K562 (cell line): ENCODE measurements at regions not wholly inside any gene's neighbourhood (a gene's known extent, or its start where the extent isn't known, plus 50 kb on each side); places are given as distances from the start of the nearest gene placed in this dataset.

ENCODE experiments used
- ATAC-seq: fragments of 200-7000 bp; cut with Tn5 transposase; 3 replicates; pipeline ENCODE4 v1.9.1; 2020; ENCODE audit warnings: moderate library complexity
- BruUV-seq: library from RNA; stranded (reverse); fragments of 400-500 nt; replicated peaks from 2 replicates; lab custom pipeline; 2021; lab: Mats Ljungman, UMichigan
- CTCF ChIA-PET: fragments of 300-600 bp; formaldehyde crosslinking; extraction: SDS; loops from one replicate; lab custom pipeline; 2021; ENCODE audit warnings: low intra/inter-chr PET ratio; lab: Yijun Ruan, JAX
- POLR2A ChIA-PET: fragments of 300-600, 350-650 bp; sonication (Branson Sonifier 250); formaldehyde crosslinking; extraction: SDS; loops from one replicate; lab custom pipeline; 2021; ENCODE audit warnings: antibody characterized with exemption, inconsistent platforms; lab: Yijun Ruan, JAX
- DNase-seq, 4 experiments: peaks; one replicate each; pipeline versions ENCODE4 v3.0.0 to v3.0.0-alpha.2; 2011 to 2018; ENCODE audit warnings: low spot score in 3 of 4, mixed read lengths in 3 of 4; ENCODE audit errors: extremely low read depth in 1 of 4
- FAIRE-seq: peaks from 2 replicates; lab custom pipeline; 2011; peaks lifted over from hg19 to GRCh38; lab: Jason Lieb, UNC
- H2AFZ ChIP-seq: 2 replicates; pipeline ENCODE4 v1.6.0; 2011; ENCODE audit warnings: low read depth, low read length, control low read depth, inconsistent platforms
- H3K27ac ChIP-seq: fragments of 200-600 bp; 3 replicates; pipeline ENCODE4 v1.8.0; 2011; ENCODE audit warnings: low read depth, mild to moderate bottlenecking, control low read depth, inconsistent platforms, low read length, moderate library complexity, mixed read lengths; ENCODE audit errors: extremely low read depth
- H3K27me3 ChIP-seq, 2 experiments: fragments of 300-600 bp in 1 of 2; 2 replicates in 1 of 2; 3 replicates in 1 of 2; pipeline versions ENCODE4 v1.6.0 to v1.8.0; 2011; ENCODE audit warnings: inconsistent platforms in 2 of 2, low read length in 2 of 2, mild to moderate bottlenecking in 1 of 2, mixed read lengths in 1 of 2, moderate library complexity in 1 of 2; ENCODE audit not compliant: control insufficient read depth in 2 of 2, insufficient read depth in 2 of 2
- H3K36me3 ChIP-seq: fragments of 300-600 bp; 3 replicates; pipeline ENCODE4 v1.8.0; 2011; ENCODE audit warnings: mild to moderate bottlenecking, low read length, inconsistent platforms; ENCODE audit not compliant: control insufficient read depth, insufficient read depth
- H3K4me1 ChIP-seq, 2 experiments: fragments of 200-600 bp in 1 of 2; replicated peaks in 1 of 2; 2 replicates in 1 of 2; 3 replicates in 1 of 2; pipeline versions ENCODE4 v1.5.1 to v1.8.0; 2011; ENCODE audit warnings: inconsistent platforms in 2 of 2, low read length in 2 of 2, mild to moderate bottlenecking in 1 of 2, mixed read lengths in 1 of 2, moderate library complexity in 1 of 2; ENCODE audit not compliant: control insufficient read depth in 2 of 2, insufficient read depth in 2 of 2
- H3K4me2 ChIP-seq: 2 replicates; pipeline ENCODE4 v1.6.1; 2011; ENCODE audit warnings: low read length, control low read depth, inconsistent platforms, mixed read lengths; ENCODE audit not compliant: insufficient read depth
- H3K4me3 ChIP-seq: fragments of 200-600 bp; sonication (generic), shearing (Covaris generic); 2 replicates; pipeline ENCODE4 v1.5.1; 2016; ENCODE audit warnings: control low read depth, inconsistent platforms
- H3K79me2 ChIP-seq: fragments of 200-600 bp; 3 replicates; pipeline ENCODE4 v1.8.0; 2011; ENCODE audit warnings: low read length, inconsistent platforms; ENCODE audit not compliant: control insufficient read depth, insufficient read depth
- H3K9ac ChIP-seq, 2 experiments: 2 replicates each; pipeline versions ENCODE4 v1.6.0 to v1.6.1; 2011; ENCODE audit warnings: low read depth in 2 of 2, low read length in 2 of 2, control low read depth in 1 of 2, inconsistent platforms in 1 of 2, mild to moderate bottlenecking in 1 of 2, mixed read lengths in 1 of 2; ENCODE audit not compliant: insufficient read depth in 1 of 2
- H3K9me1 ChIP-seq: one replicate; pipeline ENCODE4 v1.6.0; 2011; ENCODE audit warnings: inconsistent platforms, mild to moderate bottlenecking, low read length, moderate library complexity; ENCODE audit not compliant: control insufficient read depth, insufficient read depth
- H3K9me3 ChIP-seq: replicated peaks from 2 replicates; pipeline ENCODE4 v1.5.1; 2011; ENCODE audit warnings: low read depth, low read length, inconsistent platforms; ENCODE audit not compliant: control insufficient read depth, insufficient read depth
- H4K20me1 ChIP-seq: replicated peaks from 2 replicates; pipeline ENCODE4 v1.6.1; 2011; ENCODE audit warnings: low read length, inconsistent platforms, mixed read lengths; ENCODE audit not compliant: control insufficient read depth, insufficient read depth
- ARID1B ChIP-seq: fragments of 450-650 bp; IDR thresholded peaks from 2 replicates; pipeline ENCODE4 v1.6.1; 2016; ENCODE audit warnings: antibody characterized with exemption, mild to moderate bottlenecking, inconsistent platforms
- BRF1 ChIP-seq: IDR thresholded peaks from 3 replicates; pipeline ENCODE4 v1.6.1; 2011; ENCODE audit warnings: borderline replicate concordance, mild to moderate bottlenecking; ENCODE audit not compliant: insufficient read length; ENCODE audit errors: extremely low read depth
- CBFA2T3 ChIP-seq: fragments of 450-650 bp; IDR thresholded peaks from 2 replicates; pipeline ENCODE4 v1.6.1; 2017
- ETV1 ChIP-seq: fragments of 450-650 bp; conservative IDR thresholded peaks from 2 replicates; pipeline ENCODE4 v1.6.1; 2016; ENCODE audit warnings: missing genetic modification characterization, control low read depth, low read depth, missing compliant biosample characterization
- HIVEP1 ChIP-seq: fragments of 250-450 bp; sonication (Bioruptor Pico); IDR thresholded peaks from 2 replicates; pipeline ENCODE4 v1.4.0; 2020; ENCODE audit warnings: mild to moderate bottlenecking
- JUN ChIP-seq, 2 experiments: sonication (generic) in 1 of 2; formaldehyde crosslinking in 1 of 2; IDR thresholded peaks; 2 replicates each; pipeline versions ENCODE4 v1.6.1 to v1.8.0; 2012 to 2022; ENCODE audit warnings: borderline replicate concordance in 2 of 2, mild to moderate bottlenecking in 2 of 2, improper control_type of control experiment in 1 of 2, low read depth in 1 of 2, low read length in 1 of 2, missing genetic modification reagents in 1 of 2
- LARP7 ChIP-seq: fragments of 450-650 bp; IDR thresholded peaks from 2 replicates; pipeline ENCODE4 v1.6.1; 2016
- MYBL2 ChIP-seq, 2 experiments: fragments of 450-650 bp in 1 of 2; sonication (generic) in 1 of 2; formaldehyde crosslinking in 1 of 2; IDR thresholded peaks; 2 replicates each; pipeline versions ENCODE4 v1.6.1 to v1.8.1; 2017 to 2022; ENCODE audit warnings: borderline replicate concordance in 1 of 2, inconsistent platforms in 1 of 2, low read depth in 1 of 2, mild to moderate bottlenecking in 1 of 2, missing genetic modification reagents in 1 of 2, moderate library complexity in 1 of 2
- NR2C2 ChIP-seq, 2 experiments: fragments of 200-800 bp in 1 of 2; sonication (Bioruptor generic) in 1 of 2; sonication (generic) in 1 of 2; formaldehyde crosslinking in 1 of 2; IDR thresholded peaks; 2 replicates each; pipeline versions ENCODE4 v1.6.1 to v1.8.0; 2016 to 2022; ENCODE audit warnings: mild to moderate bottlenecking in 1 of 2, missing compliant biosample characterization in 1 of 2, missing genetic modification characterization in 1 of 2, missing genetic modification reagents in 1 of 2
- PCBP1 ChIP-seq: fragments of 200-400 bp; formaldehyde crosslinking; IDR thresholded peaks from 2 replicates; pipeline ENCODE4 v1.6.1; 2018; ENCODE audit warnings: mild to moderate bottlenecking, low read depth, low read length; ENCODE audit not compliant: poor library complexity, severe bottlenecking
- RBM14 ChIP-seq: fragments of 200-400 bp; formaldehyde crosslinking; IDR thresholded peaks from 2 replicates; pipeline ENCODE4 v1.6.1; 2018; ENCODE audit warnings: low read depth, mild to moderate bottlenecking, low read length, moderate library complexity, borderline replicate concordance; ENCODE audit not compliant: insufficient read depth
- RBM39 ChIP-seq: fragments of 200-400 bp; formaldehyde crosslinking; optimal IDR thresholded peaks from 2 replicates; pipeline ENCODE3; 2018; ENCODE audit warnings: low read depth, low read length
- SMARCA4 ChIP-seq: fragments of 450-650 bp; IDR thresholded peaks from 2 replicates; pipeline ENCODE4 v1.6.1; 2016
- SMARCE1 ChIP-seq: fragments of 450-650 bp; IDR thresholded peaks from 2 replicates; pipeline ENCODE4 v1.7.1; 2016; ENCODE audit warnings: mild to moderate bottlenecking
- SREBF1 ChIP-seq: fragments of 150-350 bp; IDR thresholded peaks from 2 replicates; pipeline ENCODE4 v1.6.1; 2014; ENCODE audit warnings: antibody characterized with exemption, low read depth, low read length, borderline replicate concordance
- TCF7 ChIP-seq: sonication (generic); IDR thresholded peaks from 2 replicates; pipeline ENCODE4 v1.6.1; 2016; ENCODE audit warnings: antibody characterized with exemption, borderline replicate concordance
- TSC22D4 ChIP-seq: fragments of 450-650 bp; IDR thresholded peaks from 2 replicates; pipeline ENCODE4 v1.6.1; 2016; ENCODE audit warnings: missing genetic modification characterization, missing biosample characterization, control low read depth
- ZNF121 ChIP-seq: sonication (generic); formaldehyde crosslinking; conservative IDR thresholded peaks from 2 replicates; pipeline ENCODE4 v1.8.0; 2022; ENCODE audit warnings: missing genetic modification reagents
- ZNF75A ChIP-seq: fragments of 450-650 bp; formaldehyde crosslinking; IDR thresholded peaks from 2 replicates; pipeline ENCODE4 v1.4.0; 2020; ENCODE audit warnings: mild to moderate bottlenecking
- WGBS: fragments of 100-300 bp; shearing (Covaris generic); methylation state at CpG from one replicate; pipeline ENCODE4 v1.1.6; 2016; ENCODE audit warnings: low coverage, mixed read lengths; ENCODE audit not compliant: insufficient coverage; ENCODE audit errors: missing lambda C conversion rate; 5-methylcytosine and 5-hydroxymethylcytosine counted together
- in situ Hi-C: fragments of 300-500 bp; cut with MboI; formaldehyde crosslinking; loops from 4 replicates; pipeline ENCODE4 v1.15.0; 2018; ENCODE audit warnings: inconsistent platforms, mixed read lengths
- intact Hi-C: fragments of 100-400 bp; cut with micrococcal nuclease; formaldehyde crosslinking; loops from 2 replicates; pipeline ENCODE4 v1.14.2; 2022
- TF ChIP-seq, protein P1 (sequence below): fragments of 150-350 bp; IDR thresholded peaks from 2 replicates; pipeline ENCODE4 v1.6.1; 2014; ENCODE audit warnings: low read depth, mild to moderate bottlenecking, low read length, borderline replicate concordance

DNA sequence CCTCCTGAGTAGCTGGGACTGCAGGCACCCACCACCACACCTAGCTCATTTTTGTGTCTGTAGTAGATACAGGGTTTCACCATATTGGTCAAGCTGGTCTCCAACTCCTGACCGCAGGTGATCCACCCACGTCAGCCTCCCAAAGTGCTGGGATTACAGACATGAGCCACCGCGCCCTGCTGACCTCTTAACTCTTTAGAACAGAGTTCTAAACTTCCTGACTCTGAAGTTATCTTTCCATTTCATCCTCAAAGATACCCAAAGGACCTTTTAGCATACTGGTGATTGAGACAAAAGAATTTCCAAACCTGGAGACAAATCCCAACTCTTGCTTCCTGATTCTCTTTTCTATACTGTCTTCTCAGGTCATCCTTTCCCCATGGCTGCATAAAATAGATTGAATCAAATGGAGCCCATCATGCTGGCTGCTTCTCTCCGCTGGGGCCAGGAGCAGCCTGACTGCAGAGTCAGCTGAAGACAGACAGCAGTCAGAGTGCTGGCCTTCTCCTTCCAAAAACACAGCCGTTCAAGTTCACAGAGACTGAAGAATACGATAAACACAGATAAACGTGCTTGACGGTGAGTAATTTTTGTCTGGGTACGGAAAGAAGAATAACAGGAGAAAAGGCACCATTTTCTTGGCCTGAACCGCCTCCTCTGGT lies 76.5 kb upstream of the ATF7IP2 start:
- DNase-seq, result peak in 1 of 4 experiments; percentile 65
- intact Hi-C loops, result no loop called here
- TF ChIP-seq ETV1 (tag), result no peak
- peak; percentile 67 for TF ChIP-seq ARID1B
- TF ChIP-seq SMARCE1, result 0 out of 2 replicates have a peak, but pooled peaks have one; percentile 37
- TF ChIP-seq HIVEP1 (CRISPR knock-in tag), result no peak
- TF ChIP-seq, protein P1, sequence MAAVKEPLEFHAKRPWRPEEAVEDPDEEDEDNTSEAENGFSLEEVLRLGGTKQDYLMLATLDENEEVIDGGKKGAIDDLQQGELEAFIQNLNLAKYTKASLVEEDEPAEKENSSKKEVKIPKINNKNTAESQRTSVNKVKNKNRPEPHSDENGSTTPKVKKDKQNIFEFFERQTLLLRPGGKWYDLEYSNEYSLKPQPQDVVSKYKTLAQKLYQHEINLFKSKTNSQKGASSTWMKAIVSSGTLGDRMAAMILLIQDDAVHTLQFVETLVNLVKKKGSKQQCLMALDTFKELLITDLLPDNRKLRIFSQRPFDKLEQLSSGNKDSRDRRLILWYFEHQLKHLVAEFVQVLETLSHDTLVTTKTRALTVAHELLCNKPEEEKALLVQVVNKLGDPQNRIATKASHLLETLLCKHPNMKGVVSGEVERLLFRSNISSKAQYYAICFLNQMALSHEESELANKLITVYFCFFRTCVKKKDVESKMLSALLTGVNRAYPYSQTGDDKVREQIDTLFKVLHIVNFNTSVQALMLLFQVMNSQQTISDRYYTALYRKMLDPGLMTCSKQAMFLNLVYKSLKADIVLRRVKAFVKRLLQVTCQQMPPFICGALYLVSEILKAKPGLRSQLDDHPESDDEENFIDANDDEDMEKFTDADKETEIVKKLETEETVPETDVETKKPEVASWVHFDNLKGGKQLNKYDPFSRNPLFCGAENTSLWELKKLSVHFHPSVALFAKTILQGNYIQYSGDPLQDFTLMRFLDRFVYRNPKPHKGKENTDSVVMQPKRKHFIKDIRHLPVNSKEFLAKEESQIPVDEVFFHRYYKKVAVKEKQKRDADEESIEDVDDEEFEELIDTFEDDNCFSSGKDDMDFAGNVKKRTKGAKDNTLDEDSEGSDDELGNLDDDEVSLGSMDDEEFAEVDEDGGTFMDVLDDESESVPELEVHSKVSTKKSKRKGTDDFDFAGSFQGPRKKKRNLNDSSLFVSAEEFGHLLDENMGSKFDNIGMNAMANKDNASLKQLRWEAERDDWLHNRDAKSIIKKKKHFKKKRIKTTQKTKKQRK, result no peak
- TF ChIP-seq MYBL2 (IDR thresholded peaks at IDR 0.05; ENCODE audit: low read depth), result no peak
- TF ChIP-seq MYBL2 (CRISPR knock-in tag; IDR thresholded peaks at IDR 0.05; ENCODE audit: borderline replicate concordance), result no peak
- no peak for TF ChIP-seq ZNF75A (CRISPR knock-in tag)
- no peak for TF ChIP-seq RBM39
- no peak for TF ChIP-seq PCBP1
- TF ChIP-seq SMARCA4, result 0 out of 2 replicates have a peak, but pooled peaks have one; percentile 36
- no peak for TF ChIP-seq JUN (IDR thresholded peaks at IDR 0.05; ENCODE audit: borderline replicate concordance, low read depth, low read length)
- no peak for TF ChIP-seq JUN (CRISPR knock-in tag; IDR thresholded peaks at IDR 0.05; ENCODE audit: borderline replicate concordance)
- no peak for TF ChIP-seq NR2C2 (CRISPR knock-in tag; IDR thresholded peaks at IDR 0.05)
- peak; percentile 50 for TF ChIP-seq NR2C2 (tag; IDR thresholded peaks at IDR 0.05)
- TF ChIP-seq ZNF121 (CRISPR knock-in tag), result no peak
- no peak for TF ChIP-seq RBM14
- TF ChIP-seq CBFA2T3, result peak; percentile 78
- no peak for TF ChIP-seq SREBF1
- no peak for TF ChIP-seq BRF1
- TF ChIP-seq TCF7, result no peak
- no peak for TF ChIP-seq TSC22D4 (tag)
- no peak for TF ChIP-seq LARP7

More for the DNA sequence above, 76.5 kb upstream of the ATF7IP2 start:
- H2AFZ ChIP-seq, result peak overlapping the region; percentile 22
- ATAC-seq (peak; percentile 76), FAIRE-seq (peak; percentile 78)
- H3K9me1 ChIP-seq, result no peaks in the 10 kb centered on the region
- H3K9ac ChIP-seq, result no peak overlapping the region
- peak overlapping the region; percentile 51; the same call in 1 of the 3 replicates for H3K27ac ChIP-seq
- H4K20me1 ChIP-seq, result no peaks in the 10 kb centered on the region
- no peak overlapping the region for H3K4me3 ChIP-seq
- peak overlapping the region; percentile 29; the same call in 1 of the 2 replicates for H3K4me2 ChIP-seq
- WGBS, result 3% methylated on average over 9 of the region's 11 CpGs
- no peaks in the 10 kb centered on the region for H3K36me3 ChIP-seq
- peaks cover 11 to 23% of the 10 kb centered on the region in 2 experiments for H3K4me1 ChIP-seq
- no peaks in the 10 kb centered on the region for H3K79me2 ChIP-seq
- no peaks in the 10 kb centered on the region for H3K9me3 ChIP-seq
- no peaks in the 10 kb centered on the region for H3K27me3 ChIP-seq
- in situ Hi-C loops, result no loop called here
- BruUV-seq, result no TSS peak
- POLR2A ChIA-PET, result interaction anchor here (0.8 kb wide), 2 partner anchors 55 to 1253 kb away, joined by 3 to 4 read pairs; no protein-coding TSS in a partner anchor
- CTCF ChIA-PET, result no interaction called here
